ENCODE measurements at regions not wholly inside any gene's neighbourhood (a gene's known extent, or its start where the extent isn't known, plus 50 kb on each side); places are given as distances from the start of the nearest gene placed in this dataset.
"Not testable (repeated sequence)": the region's sequence is repeated elsewhere in the genome, so short reads cannot be mapped to it uniquely, and the experiment has no call there.

- no peak for DNase-seq (ENCODE audit: low read depth)
Measured at GRCh38 chr4:62448911-62449310, 1248.8 kb downstream of the ADGRL3 start.

- DNase-seq (ENCODE audit: low read depth) = no peak
Measured at GRCh38 chr4:62439051-62439450, 1238.9 kb downstream of the ADGRL3 start.

- DNase-seq (ENCODE audit: low read depth) = no peak
Measured at GRCh38 chr4:62434921-62435320, 1234.8 kb downstream of the ADGRL3 start.

GRCh38 chr4:62431513-62432231 lies 1231.5 kb downstream of the ADGRL3 start:
- DNase-seq (ENCODE audit: low read depth) = not testable (repeated sequence)

GRCh38 chr4:62429297-62429696 lies 1229.2 kb downstream of the ADGRL3 start:
- DNase-seq (ENCODE audit: low read depth) = no peak

GRCh38 chr4:62415256-62415655 lies 1215.1 kb downstream of the ADGRL3 start:
- no peak for DNase-seq (ENCODE audit: low read depth)

- DNase-seq (ENCODE audit: low read depth) = no peak
Measured at GRCh38 chr4:62414563-62414962, 1214.4 kb downstream of the ADGRL3 start.

- no peak for DNase-seq (ENCODE audit: low read depth)
Measured at GRCh38 chr4:62410371-62411003, 1210.4 kb downstream of the ADGRL3 start.

GRCh38 chr4:62408454-62408853 lies 1208.3 kb downstream of the ADGRL3 start:
- DNase-seq (ENCODE audit: low read depth) = no peak

GRCh38 chr4:62407534-62407933 lies 1207.4 kb downstream of the ADGRL3 start:
- DNase-seq (ENCODE audit: low read depth) = no peak

GRCh38 chr4:62402088-62402806 lies 1202.1 kb downstream of the ADGRL3 start:
- no peak for DNase-seq (ENCODE audit: low read depth)

GRCh38 chr4:62399242-62399641 lies 1199.1 kb downstream of the ADGRL3 start:
- DNase-seq (ENCODE audit: low read depth) = no peak

GRCh38 chr4:62398318-62398717 lies 1198.2 kb downstream of the ADGRL3 start:
- DNase-seq (ENCODE audit: low read depth) = no peak

GRCh38 chr4:62394766-62395165 lies 1194.6 kb downstream of the ADGRL3 start:
- DNase-seq (ENCODE audit: low read depth) = no peak

- no peak for DNase-seq (ENCODE audit: low read depth)
Measured at GRCh38 chr4:62387808-62388207, 1187.7 kb downstream of the ADGRL3 start.

- DNase-seq (ENCODE audit: low read depth) = no peak
Measured at GRCh38 chr4:62377700-62378099, 1177.6 kb downstream of the ADGRL3 start.

- no peak for DNase-seq (ENCODE audit: low read depth)
Measured at GRCh38 chr4:62377245-62377644, 1177.1 kb downstream of the ADGRL3 start.

GRCh38 chr4:62366939-62367338 lies 1166.8 kb downstream of the ADGRL3 start:
- DNase-seq (ENCODE audit: low read depth) = no peak

GRCh38 chr4:62360156-62360545 lies 1160.0 kb downstream of the ADGRL3 start:
- DNase-seq (ENCODE audit: low read depth) = no peak

GRCh38 chr4:62359441-62360155 lies 1159.5 kb downstream of the ADGRL3 start:
- no peak for DNase-seq (ENCODE audit: low read depth)

- no peak for DNase-seq (ENCODE audit: low read depth)
Measured at GRCh38 chr4:62344915-62345314, 1144.8 kb downstream of the ADGRL3 start.

- DNase-seq (ENCODE audit: low read depth) = no peak
Measured at GRCh38 chr4:62344474-62344873, 1144.3 kb downstream of the ADGRL3 start.

- no peak for DNase-seq (ENCODE audit: low read depth)
Measured at GRCh38 chr4:62342346-62342745, 1142.2 kb downstream of the ADGRL3 start.
